ENCODE measurements at regions not wholly inside any gene's neighbourhood (a gene's known extent, or its start where the extent isn't known, plus 50 kb on each side); places are given as distances from the start of the nearest gene placed in this dataset.

DNA sequence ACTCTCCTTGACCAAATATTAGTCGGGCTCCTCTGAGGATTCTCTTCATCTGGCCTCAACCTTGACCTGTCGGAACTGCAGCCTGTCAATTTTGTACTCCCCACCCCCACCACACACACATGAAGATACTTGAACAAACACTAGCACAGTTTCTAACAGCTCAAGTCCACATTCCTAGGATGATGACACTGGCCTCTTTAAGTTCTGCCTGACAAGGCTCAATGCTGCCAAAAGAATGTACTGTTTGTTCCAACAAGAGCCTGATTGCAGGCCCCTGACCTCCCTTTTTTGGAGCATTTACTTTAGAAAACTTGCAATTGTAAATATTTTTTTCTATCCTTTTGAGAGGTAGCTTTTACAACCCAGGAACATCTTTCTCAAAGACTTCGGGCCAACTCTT, 169.2 kb upstream of the IRS2 start:
- no peaks in the 10 kb centered on the region for H3K27me3 ChIP-seq
- H3K9me3 ChIP-seq, result peaks cover 0 to 8% (median 7%) of the 10 kb centered on the region in 3 donors
- TF ChIP-seq, protein P1, sequence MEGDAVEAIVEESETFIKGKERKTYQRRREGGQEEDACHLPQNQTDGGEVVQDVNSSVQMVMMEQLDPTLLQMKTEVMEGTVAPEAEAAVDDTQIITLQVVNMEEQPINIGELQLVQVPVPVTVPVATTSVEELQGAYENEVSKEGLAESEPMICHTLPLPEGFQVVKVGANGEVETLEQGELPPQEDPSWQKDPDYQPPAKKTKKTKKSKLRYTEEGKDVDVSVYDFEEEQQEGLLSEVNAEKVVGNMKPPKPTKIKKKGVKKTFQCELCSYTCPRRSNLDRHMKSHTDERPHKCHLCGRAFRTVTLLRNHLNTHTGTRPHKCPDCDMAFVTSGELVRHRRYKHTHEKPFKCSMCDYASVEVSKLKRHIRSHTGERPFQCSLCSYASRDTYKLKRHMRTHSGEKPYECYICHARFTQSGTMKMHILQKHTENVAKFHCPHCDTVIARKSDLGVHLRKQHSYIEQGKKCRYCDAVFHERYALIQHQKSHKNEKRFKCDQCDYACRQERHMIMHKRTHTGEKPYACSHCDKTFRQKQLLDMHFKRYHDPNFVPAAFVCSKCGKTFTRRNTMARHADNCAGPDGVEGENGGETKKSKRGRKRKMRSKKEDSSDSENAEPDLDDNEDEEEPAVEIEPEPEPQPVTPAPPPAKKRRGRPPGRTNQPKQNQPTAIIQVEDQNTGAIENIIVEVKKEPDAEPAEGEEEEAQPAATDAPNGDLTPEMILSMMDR (IDR thresholded peaks at IDR 0.05), result no peak
- H3K27ac ChIP-seq, result no peak overlapping the region
- no peaks in the 10 kb centered on the region for H3K4me1 ChIP-seq
- no peak overlapping the region for H3K4me3 ChIP-seq
- DNase-seq, result no peak
- no peaks in the 10 kb centered on the region for H3K36me3 ChIP-seq
- intact Hi-C loops (cut with DNase I; ENCODE audit: low total_unique reads), result no loop called here

GRCh38 chr13:109954441-109954840, 168.1 kb upstream of the IRS2 start:
- H3K4me1 ChIP-seq, result no peaks in the 10 kb centered on the region
- no peaks in the 10 kb centered on the region for H3K27me3 ChIP-seq
- H3K27ac ChIP-seq, result no peak overlapping the region
- no peak for DNase-seq
- peaks cover 0 to 8% (median 7%) of the 10 kb centered on the region in 3 donors for H3K9me3 ChIP-seq
- intact Hi-C loops (cut with DNase I; ENCODE audit: low total_unique reads), result no loop called here
- H3K4me3 ChIP-seq, result no peak overlapping the region
- H3K36me3 ChIP-seq, result no peaks in the 10 kb centered on the region
- TF ChIP-seq, protein P1 (IDR thresholded peaks at IDR 0.05), result no peak

DNA sequence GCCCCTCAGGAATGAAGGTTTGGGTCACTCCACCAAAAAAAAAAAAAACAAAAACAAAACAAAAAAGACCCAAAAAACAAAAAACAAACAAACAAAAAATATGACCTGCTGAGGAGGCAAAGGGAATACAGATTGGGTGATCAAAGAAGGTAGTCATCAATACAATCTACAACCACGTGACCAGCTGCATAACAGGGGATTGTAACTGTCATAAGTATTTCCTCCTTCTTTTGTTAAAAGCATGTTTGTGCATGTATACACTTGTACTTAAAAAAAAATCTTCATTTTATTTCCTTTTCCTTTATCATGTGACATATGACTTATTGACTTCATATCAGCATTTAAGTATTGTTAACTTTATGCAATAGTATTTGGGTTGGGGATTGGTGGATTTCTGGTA, 165.1 kb upstream of the IRS2 start:
- H3K27me3 ChIP-seq, result no peaks in the 10 kb centered on the region
- H3K27ac ChIP-seq, result no peak overlapping the region
- no peak overlapping the region for H3K4me3 ChIP-seq
- TF ChIP-seq, protein P1 (IDR thresholded peaks at IDR 0.05), result no peak
- no peaks in the 10 kb centered on the region for H3K36me3 ChIP-seq
- H3K4me1 ChIP-seq, result no peaks in the 10 kb centered on the region
- intact Hi-C loops (cut with DNase I; ENCODE audit: low total_unique reads), result no loop called here
- no peak for DNase-seq
- H3K9me3 ChIP-seq, result no peaks in the 10 kb centered on the region

DNA sequence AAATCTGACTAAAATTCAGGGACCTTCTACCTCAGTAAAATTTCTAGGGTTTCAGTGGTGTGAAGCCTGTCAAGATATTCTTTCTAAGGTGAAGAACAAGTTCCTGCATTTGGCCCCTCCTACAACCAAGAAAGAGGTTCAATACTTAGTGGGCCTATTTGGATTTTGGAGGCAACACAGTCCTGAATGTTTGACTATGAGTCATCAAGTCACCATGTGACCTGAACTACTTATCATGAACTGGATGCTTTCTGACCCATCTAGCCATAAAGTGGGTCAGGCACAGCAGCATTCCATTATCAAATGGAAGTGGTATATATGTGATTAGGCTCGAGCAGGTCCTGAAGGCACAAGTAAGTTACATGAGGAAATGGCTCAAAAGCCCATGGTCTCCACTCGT, 163.0 kb upstream of the IRS2 start:
- no peak overlapping the region for H3K4me3 ChIP-seq
- no peak overlapping the region for H3K27ac ChIP-seq
- TF ChIP-seq, protein P1 (IDR thresholded peaks at IDR 0.05), result no peak
- H3K36me3 ChIP-seq, result no peaks in the 10 kb centered on the region
- H3K4me1 ChIP-seq, result no peaks in the 10 kb centered on the region
- intact Hi-C loops (cut with DNase I; ENCODE audit: low total_unique reads), result no loop called here
- no peaks in the 10 kb centered on the region for H3K27me3 ChIP-seq
- no peaks in the 10 kb centered on the region for H3K9me3 ChIP-seq
- no peak for DNase-seq

- Histone ChIP-seq H3K36me3 (no peaks in the 10 kb centered on the region), H3K9me3 (no peaks in the 10 kb centered on the region), H3K27me3 (no peaks in the 10 kb centered on the region), H3K4me1 (no peaks in the 10 kb centered on the region), H3K4me3 (no peak overlapping the region), H3K27ac (no peak overlapping the region)
- intact Hi-C loops (cut with DNase I; ENCODE audit: low total_unique reads), result no loop called here
- no peak for DNase-seq
- TF ChIP-seq, protein P1 (IDR thresholded peaks at IDR 0.05), result no peak
Measured at GRCh38 chr13:109947006-109947405, 160.6 kb upstream of the IRS2 start.
